Cardiac fibroblast (primary cell): ENCODE measurements at regions not wholly inside any gene's neighbourhood (a gene's known extent, or its start where the extent isn't known, plus 50 kb on each side); places are given as distances from the start of the nearest gene placed in this dataset.

Experiments
- DNase-seq, 2 donors: peaks; one replicate each; pipeline versions ENCODE4 v3.0.0 to v3.0.0-alpha.2; 2010; ENCODE audit warnings: low read depth in 2 of 2
- H3K4me3 ChIP-seq, 2 donors: replicated peaks in 1 of 2; 1 replicate in 1 of 2; 2 replicates in 1 of 2; pipeline ENCODE4 v1.5.1; 2011; ENCODE audit warnings: low read depth in 2 of 2, low read length in 2 of 2, mild to moderate bottlenecking in 2 of 2, moderate library complexity in 1 of 2
- CTCF ChIP-seq: IDR thresholded peaks from one replicate; pipeline ENCODE4 v1.5.1; 2011; ENCODE audit warnings: low read depth, mild to moderate bottlenecking, low read length, inconsistent platforms

GRCh38 chr11:103587901-103588788, 448.3 kb upstream of the DDI1 start:
- no peak overlapping the region for H3K4me3 ChIP-seq
- peak; percentile 27 to 82 for DNase-seq
- TF ChIP-seq CTCF, result no peak

DNA sequence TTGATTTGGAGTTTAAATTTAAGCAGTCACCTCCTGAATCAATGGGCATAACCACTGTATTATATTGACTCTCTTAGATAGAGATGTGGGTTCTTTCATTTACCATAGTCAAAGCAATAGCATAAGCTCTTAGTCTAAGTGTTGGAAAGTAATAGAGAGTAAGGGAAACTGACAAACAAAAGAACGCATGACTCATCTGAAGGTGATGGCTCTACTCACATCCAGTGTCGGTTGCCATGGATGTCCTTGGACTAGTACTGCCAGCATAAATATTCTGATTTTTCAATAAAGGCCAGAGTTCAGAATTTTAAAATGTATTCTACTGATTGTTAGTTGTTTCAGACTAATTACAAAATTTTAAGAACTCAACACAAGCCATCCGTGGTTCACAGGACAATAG, 444.9 kb upstream of the DDI1 start:
- peak in 1 of 2 donors; percentile 30 for DNase-seq
- no peak for TF ChIP-seq CTCF
- H3K4me3 ChIP-seq, result no peak overlapping the region

DNA sequence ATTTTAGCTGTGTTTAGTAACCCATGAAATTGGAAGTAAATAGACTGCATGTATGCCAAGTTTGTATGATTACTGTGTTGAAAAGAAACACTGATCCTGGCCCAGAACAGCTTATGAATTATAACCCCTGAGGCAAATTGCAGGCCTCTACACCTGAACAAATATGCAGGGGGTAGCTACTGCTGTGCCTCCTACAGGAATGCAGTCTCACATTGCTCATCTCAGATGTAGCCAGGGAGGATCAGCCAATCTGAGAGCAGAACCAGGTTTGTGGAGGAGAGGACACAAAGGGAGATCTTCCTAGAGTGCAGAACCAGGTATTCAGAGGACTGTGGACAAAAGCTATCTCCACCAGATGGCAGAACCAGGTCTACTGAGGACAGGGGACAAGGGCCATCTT, 442.2 kb upstream of the DDI1 start:
- DNase-seq, result no peak
- TF ChIP-seq CTCF, result no peak
- no peak overlapping the region for H3K4me3 ChIP-seq

DNA sequence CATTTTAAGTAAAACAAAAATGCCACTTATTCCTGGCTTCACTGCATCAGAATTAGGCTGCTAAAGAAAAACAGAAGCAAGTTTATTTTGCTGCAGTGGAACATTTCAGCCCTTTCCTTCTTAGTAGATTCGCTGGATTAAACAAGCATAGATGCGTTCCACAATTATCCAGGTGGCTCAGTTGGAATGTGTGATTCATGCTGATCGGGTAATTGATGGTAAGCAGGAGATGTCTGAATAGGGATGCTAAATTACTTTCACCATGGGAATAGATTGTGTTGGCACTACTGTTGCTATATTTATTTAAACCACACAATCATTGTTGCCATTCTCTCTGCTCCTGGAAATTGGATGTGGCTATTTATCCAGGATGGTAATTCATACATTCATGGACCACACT, 440.1 kb upstream of the DDI1 start:
- no peak for DNase-seq
- TF ChIP-seq CTCF, result no peak

GRCh38 chr11:103601225-103601846, 435.1 kb upstream of the DDI1 start:
- no peak overlapping the region for H3K4me3 ChIP-seq
- peak; percentile 80 to 83 for DNase-seq
- TF ChIP-seq CTCF, result peak; percentile 89

More for the DNA sequence above, 440.1 kb upstream of the DDI1 start:
- no peak overlapping the region for H3K4me3 ChIP-seq

- H3K4me3 ChIP-seq, result no peak overlapping the region
- DNase-seq, result no peak
- no peak for TF ChIP-seq CTCF
Observed at GRCh38 chr11:103602840-103603239, 433.6 kb upstream of the DDI1 start.
